Memory B cell (primary cell): ENCODE measurements at regions not wholly inside any gene's neighbourhood (a gene's known extent, or its start where the extent isn't known, plus 50 kb on each side); places are given as distances from the start of the nearest gene placed in this dataset.

ENCODE experiments used
- ATAC-seq: fragments of 150-1000 bp; cut with Tn5 transposase; 2 replicates; pipeline ENCODE4 v1.10.0; 2021; ENCODE audit warnings: low read depth, mild to moderate bottlenecking, moderate library complexity
- DNase-seq, 2 donors: peaks; one replicate each; pipeline ENCODE4 v3.0.0; 2022; ENCODE audit warnings: low spot score in 2 of 2
- H3K27ac Mint-ChIP-seq: one replicate; pipeline ENCODE4 v1.8.0; 2022; ENCODE audit warnings: mild to moderate bottlenecking, moderate library complexity, mixed read lengths
- H3K27me3 Mint-ChIP-seq: one replicate; pipeline ENCODE4 v1.8.0; 2022; ENCODE audit warnings: mixed read lengths
- H3K36me3 Mint-ChIP-seq: one replicate; pipeline ENCODE4 v1.8.0; 2022; ENCODE audit warnings: mild to moderate bottlenecking, mixed read lengths
- H3K4me1 Mint-ChIP-seq: one replicate; pipeline ENCODE4 v1.8.0; 2022; ENCODE audit warnings: mixed read lengths
- H3K4me3 Mint-ChIP-seq: one replicate; pipeline ENCODE4 v1.8.0; 2022; ENCODE audit warnings: mild to moderate bottlenecking, moderate library complexity, mixed read lengths
- H3K9me3 Mint-ChIP-seq: one replicate; pipeline ENCODE4 v1.8.0; 2022; ENCODE audit warnings: mixed read lengths

DNA sequence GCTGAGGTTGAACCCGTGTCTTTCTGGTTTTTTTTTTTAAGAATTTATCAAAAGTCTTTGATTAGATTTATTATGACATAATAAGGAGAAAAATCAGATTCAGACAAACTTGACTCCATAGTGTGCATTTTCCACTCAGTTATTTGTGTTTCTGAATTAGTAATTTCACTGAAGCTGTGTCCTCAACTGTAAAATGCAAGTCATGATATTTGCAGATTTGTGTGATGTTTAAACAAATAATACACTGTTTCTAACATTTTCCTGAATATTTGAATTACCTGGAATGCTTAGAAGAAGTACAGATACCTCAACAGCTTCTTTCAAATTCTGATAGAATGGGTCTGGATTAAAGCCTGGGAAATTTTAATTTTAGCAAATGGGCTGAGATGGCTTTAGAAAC lies 1050.3 kb upstream of the MAP3K7 start:
- ATAC-seq: no peak
- no peak for DNase-seq
- no peak overlapping the region for H3K4me3 Mint-ChIP-seq
- H3K27ac Mint-ChIP-seq: no peak overlapping the region
- no peaks in the 10 kb centered on the region for H3K4me1 Mint-ChIP-seq
- no peaks in the 10 kb centered on the region for H3K36me3 Mint-ChIP-seq
- H3K27me3 Mint-ChIP-seq: no peaks in the 10 kb centered on the region
- H3K9me3 Mint-ChIP-seq: peaks cover 5% of the 10 kb centered on the region

DNA sequence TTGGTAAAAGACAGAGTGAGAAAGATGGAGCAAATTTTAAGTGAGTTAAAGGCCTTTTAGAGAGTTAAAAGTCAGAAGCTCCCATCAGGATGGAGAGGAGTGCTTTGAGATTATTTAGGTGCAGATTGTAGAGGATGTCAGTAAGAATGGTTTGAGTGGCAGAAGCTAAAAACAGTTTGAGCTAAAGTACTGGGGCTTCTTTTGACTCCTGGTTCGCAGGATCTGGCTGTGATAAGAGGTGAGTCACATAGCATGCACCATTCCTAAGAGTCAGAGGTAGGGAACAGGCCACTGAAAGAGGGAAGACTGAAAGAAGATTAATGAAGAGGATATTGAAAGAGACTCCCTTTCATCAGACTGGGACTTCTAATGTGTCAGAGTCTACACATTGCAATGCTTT lies 1047.9 kb upstream of the MAP3K7 start:
- Mint-ChIP-seq H3K36me3 (no peaks in the 10 kb centered on the region), H3K27me3 (no peaks in the 10 kb centered on the region), H3K9me3 (peaks cover 5% of the 10 kb centered on the region), H3K27ac (no peak overlapping the region), H3K4me3 (no peak overlapping the region), H3K4me1 (no peaks in the 10 kb centered on the region)
- DNase-seq (no peak), ATAC-seq (no peak)

DNA sequence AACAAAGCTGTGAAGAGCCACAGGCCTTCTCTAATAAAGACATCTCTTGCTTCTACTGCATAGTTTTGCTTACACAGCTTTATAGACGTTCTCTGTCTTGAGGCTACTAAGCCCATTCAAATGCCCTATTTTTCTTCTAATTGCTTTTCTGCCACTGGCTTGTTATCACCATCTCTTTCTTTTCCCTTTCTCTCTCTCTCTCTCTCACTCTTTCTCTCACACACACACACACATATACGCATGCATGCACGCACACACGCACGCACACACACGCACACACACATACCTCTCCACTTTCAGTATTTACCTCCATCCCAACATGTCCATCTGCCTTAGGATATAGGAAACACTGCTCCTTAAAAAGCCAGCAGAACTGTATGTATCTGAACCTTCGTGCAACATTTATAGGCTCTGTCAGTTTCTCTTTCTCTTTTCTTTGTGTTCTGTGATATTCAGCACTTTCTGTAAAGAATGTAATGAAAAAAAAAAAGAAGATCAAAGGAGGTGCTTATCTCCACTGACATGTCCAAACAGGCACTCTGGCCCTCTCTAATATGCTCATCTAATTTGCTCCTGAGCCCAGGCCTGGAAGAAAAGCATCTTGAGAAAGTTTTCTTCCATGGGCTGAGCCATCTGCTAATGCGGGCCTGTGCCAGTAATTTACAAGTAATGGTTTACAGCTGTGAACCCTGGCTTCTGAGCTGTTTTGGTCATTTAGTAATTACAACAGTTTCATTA lies 1046.7 kb upstream of the MAP3K7 start:
- Mint-ChIP-seq H3K9me3 (peaks cover 3% of the 10 kb centered on the region), H3K4me3 (no peak overlapping the region), H3K27me3 (no peaks in the 10 kb centered on the region), H3K27ac (no peak overlapping the region), H3K4me1 (no peaks in the 10 kb centered on the region), H3K36me3 (no peaks in the 10 kb centered on the region)
- no peak for ATAC-seq
- no peak for DNase-seq

DNA sequence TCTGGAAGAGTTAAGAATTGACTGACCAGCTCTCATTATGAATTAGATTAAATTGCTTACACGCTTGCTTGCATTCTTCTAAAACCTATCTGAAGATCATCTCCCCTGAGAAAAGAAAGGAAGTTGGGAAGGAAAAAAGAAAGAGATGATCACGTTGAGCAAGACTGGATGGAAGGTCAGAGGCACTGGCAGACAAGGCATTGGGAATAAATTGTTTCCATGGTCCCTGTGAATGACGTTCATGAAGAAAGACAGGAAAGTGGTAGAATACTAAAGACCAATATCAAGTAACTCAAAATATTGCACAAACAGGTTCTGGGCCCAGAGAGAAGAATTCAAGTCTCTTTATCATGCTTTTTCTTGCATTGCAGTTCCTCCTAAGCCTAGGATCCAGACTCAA lies 1045.4 kb upstream of the MAP3K7 start:
- Mint-ChIP-seq H3K36me3 (no peaks in the 10 kb centered on the region), H3K4me1 (no peaks in the 10 kb centered on the region), H3K27me3 (no peaks in the 10 kb centered on the region), H3K4me3 (no peak overlapping the region), H3K9me3 (peaks cover 3% of the 10 kb centered on the region), H3K27ac (no peak overlapping the region)
- DNase-seq (no peak), ATAC-seq (no peak)

DNA sequence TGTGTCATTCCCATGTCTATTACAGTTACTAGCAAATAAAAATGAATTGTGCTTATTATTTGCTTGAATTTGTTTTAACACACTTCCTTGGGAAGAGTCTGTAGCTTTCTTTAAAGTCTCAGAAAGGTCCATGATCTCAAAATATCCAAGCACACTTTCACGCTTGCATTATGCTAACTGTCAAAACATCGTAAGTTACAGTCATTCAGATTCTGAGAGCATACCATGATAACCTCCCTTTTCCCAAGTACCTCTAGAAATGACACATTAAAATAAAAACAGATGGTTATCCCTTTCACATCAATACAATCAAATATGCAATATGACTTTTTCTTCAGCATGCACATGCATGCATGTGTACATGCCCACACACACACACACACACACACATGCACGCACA lies 1044.4 kb upstream of the MAP3K7 start:
- Mint-ChIP-seq H3K4me3 (no peak overlapping the region), H3K27ac (no peak overlapping the region), H3K36me3 (no peaks in the 10 kb centered on the region), H3K4me1 (no peaks in the 10 kb centered on the region), H3K9me3 (peaks cover 3% of the 10 kb centered on the region), H3K27me3 (no peaks in the 10 kb centered on the region)
- DNase-seq (no peak), ATAC-seq (no peak)

DNA sequence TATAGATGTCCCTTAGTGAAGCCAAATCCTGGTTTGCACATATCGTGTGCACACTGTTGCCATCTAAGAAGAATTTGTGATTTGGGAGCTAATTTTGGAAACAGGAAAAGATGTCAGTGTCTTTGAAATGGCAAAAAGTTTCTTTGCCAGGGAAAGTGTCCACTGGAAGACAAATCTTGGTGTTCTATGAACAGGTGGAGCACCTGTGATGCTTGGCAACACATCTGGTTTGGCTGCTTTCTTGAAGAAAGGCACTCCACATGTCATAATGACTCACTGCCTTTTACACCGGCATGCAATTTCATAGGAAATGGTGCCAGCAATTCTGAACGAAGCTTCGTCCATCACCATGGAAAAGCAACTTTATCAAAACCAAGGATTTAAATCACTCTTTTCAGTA lies 1040.0 kb upstream of the MAP3K7 start:
- H3K27me3 Mint-ChIP-seq: no peaks in the 10 kb centered on the region
- no peak overlapping the region for H3K4me3 Mint-ChIP-seq
- ATAC-seq (no peak), DNase-seq (no peak)
- H3K9me3 Mint-ChIP-seq: peaks cover 2% of the 10 kb centered on the region
- H3K36me3 Mint-ChIP-seq: no peaks in the 10 kb centered on the region
- H3K4me1 Mint-ChIP-seq: no peaks in the 10 kb centered on the region
- H3K27ac Mint-ChIP-seq: no peak overlapping the region

DNA sequence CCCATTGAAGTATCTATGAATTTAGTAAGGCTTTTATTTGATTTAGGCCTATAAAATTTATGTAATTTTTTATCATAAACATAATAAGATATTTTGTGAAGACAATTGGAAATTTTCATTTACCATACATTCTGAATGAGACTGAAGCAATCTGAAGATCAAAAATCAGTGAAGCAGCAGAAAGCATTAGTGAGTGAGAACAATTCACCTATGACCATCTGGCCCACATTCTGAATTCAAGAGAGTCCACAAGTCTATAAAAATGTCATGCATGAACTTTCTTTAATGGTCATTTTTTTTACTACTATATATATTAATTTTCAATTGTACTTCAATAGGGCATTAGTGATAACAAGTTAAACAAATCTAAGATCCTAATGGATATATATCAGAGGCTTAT lies 1026.6 kb upstream of the MAP3K7 start:
- Mint-ChIP-seq H3K27ac (no peak overlapping the region), H3K36me3 (no peaks in the 10 kb centered on the region), H3K27me3 (no peaks in the 10 kb centered on the region), H3K9me3 (peaks cover 5% of the 10 kb centered on the region), H3K4me1 (no peaks in the 10 kb centered on the region), H3K4me3 (no peak overlapping the region)
- no peak for DNase-seq
- no peak for ATAC-seq

DNA sequence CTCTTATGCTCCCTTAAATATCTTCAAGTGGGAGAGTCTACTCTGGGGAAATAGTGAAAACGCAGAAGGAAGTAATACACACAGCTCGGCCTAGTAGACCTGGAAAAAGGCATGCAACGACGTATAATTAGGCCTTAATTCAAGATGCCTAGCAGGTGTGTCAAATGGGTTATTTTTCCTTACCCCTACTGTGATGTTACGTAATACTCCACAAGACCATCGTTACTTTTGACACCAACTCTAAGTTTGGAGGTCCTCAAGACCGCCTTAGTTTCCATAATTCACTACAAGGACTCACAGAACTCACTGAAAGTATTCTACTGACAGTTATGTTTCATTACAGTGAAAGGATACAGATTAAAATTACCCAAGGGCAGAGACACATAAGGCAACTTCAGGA lies 1024.3 kb upstream of the MAP3K7 start:
- Mint-ChIP-seq H3K9me3 (peaks cover 2% of the 10 kb centered on the region), H3K4me3 (no peak overlapping the region), H3K27me3 (no peaks in the 10 kb centered on the region), H3K27ac (no peak overlapping the region), H3K4me1 (no peaks in the 10 kb centered on the region), H3K36me3 (no peaks in the 10 kb centered on the region)
- DNase-seq: no peak
- ATAC-seq: no peak

DNA sequence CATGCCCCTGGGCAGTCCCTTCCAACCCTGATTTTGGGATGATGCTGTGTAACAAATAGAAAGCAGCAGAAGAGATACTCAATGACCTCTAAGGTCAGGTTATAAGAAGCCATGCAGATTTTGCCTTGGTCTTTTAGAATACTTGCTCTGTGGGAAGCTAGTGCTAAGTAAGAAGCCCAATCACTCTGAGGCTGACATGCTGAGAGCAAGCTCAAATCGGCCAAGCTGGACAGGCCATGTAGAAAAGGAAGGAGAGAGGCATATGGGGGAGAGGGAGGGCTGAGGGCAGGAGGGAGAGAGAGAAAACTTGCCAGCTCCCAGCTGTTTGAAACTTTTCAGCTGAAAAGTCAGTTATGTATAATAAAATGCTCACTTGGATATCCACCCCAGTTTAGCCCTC lies 1021.6 kb upstream of the MAP3K7 start:
- H3K9me3 Mint-ChIP-seq: peaks cover 2% of the 10 kb centered on the region
- ATAC-seq: no peak
- H3K4me3 Mint-ChIP-seq: no peak overlapping the region

DNA sequence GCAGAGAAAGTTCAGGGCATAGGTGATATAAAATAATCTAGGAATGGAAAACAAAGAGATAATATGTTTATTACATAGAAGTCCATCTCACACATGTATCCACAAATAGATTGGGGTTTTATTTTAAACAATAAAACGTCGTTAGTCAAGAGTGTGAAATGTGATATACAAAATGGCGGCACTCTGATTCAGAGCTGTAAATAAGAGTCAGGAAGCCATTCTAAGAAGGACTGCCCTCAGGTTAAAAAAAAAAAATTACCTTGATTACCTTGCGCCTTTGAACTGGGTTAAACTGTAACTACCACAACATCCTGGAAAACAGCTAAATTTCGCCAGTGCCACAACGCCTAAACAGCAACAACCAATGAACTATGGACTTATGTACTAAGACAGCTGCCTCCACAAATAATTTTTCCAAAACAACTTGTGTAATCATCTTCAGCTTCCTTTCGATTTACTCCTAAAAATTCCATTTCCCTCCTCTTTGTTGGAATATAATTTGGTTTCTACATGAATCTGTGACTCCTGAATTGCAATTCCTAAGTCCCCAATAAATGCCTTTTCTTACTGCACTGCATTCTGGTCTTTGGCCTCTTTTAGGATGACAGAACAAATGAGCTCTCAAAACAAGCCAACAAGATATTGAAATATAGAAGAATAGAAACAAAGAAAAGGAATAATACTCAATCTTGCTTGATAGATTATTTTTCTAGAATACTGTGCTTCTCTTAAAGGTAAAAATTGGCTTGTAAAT lies 1019.5 kb upstream of the MAP3K7 start:
- H3K4me1 Mint-ChIP-seq: no peaks in the 10 kb centered on the region
- H3K9me3 Mint-ChIP-seq: peaks cover 2% of the 10 kb centered on the region
- no peaks in the 10 kb centered on the region for H3K27me3 Mint-ChIP-seq
- H3K36me3 Mint-ChIP-seq: no peaks in the 10 kb centered on the region
- H3K4me3 Mint-ChIP-seq: no peak overlapping the region
- DNase-seq: no peak
- no peak overlapping the region for H3K27ac Mint-ChIP-seq
- no peak for ATAC-seq

More for the DNA sequence above, 1021.6 kb upstream of the MAP3K7 start:
- Mint-ChIP-seq H3K36me3 (no peaks in the 10 kb centered on the region), H3K27me3 (no peaks in the 10 kb centered on the region), H3K27ac (no peak overlapping the region), H3K4me1 (no peaks in the 10 kb centered on the region)
- no peak for DNase-seq

DNA sequence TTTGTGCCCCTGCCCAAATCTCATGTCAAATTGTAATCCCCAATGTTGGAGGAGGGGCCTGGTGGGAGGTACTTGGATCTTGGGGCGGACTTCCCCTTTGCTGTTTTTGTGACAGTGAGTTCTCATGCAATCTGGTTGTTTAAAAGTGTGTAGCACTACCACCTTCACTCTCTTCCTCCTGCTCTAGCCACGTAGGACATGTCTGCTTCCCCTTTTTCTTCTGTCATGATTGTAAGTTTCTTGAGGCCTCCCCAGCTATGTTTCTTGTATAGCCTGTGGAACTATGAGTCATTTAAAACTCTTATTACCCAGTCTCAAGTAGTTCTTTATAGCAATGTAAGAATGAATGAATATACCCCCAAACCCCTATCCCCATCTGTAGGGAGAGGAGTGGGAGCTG lies 1013.7 kb upstream of the MAP3K7 start:
- DNase-seq (no peak), ATAC-seq (no peak)
- no peak overlapping the region for H3K4me3 Mint-ChIP-seq
- H3K27ac Mint-ChIP-seq: no peak overlapping the region
- no peaks in the 10 kb centered on the region for H3K27me3 Mint-ChIP-seq
- H3K36me3 Mint-ChIP-seq: no peaks in the 10 kb centered on the region
- peaks cover 2% of the 10 kb centered on the region for H3K9me3 Mint-ChIP-seq
- no peaks in the 10 kb centered on the region for H3K4me1 Mint-ChIP-seq

DNA sequence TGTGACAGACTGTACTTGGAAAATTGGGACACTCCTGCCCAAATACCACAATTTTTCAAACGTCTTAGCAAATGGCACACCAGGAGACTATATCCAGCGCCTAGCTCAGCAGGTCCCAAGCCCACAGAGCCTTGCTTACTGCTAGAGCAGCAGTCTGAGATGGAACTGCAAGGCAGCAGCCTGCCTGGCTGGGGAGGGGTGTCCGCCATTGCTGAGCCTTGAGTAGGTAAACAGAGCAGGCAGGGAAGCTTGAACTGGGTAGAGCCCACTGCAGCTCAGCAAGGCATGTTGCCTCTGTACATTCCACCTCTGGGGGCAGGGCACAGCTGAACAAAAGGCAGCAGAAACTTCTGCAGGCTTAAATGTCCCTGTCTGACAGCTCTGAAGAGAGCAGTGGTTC lies 1003.3 kb upstream of the MAP3K7 start:
- ATAC-seq (no peak), DNase-seq (no peak)
- no peak overlapping the region for H3K27ac Mint-ChIP-seq
- no peaks in the 10 kb centered on the region for H3K36me3 Mint-ChIP-seq
- H3K4me3 Mint-ChIP-seq: no peak overlapping the region
- H3K9me3 Mint-ChIP-seq: peaks cover 13% of the 10 kb centered on the region
- no peaks in the 10 kb centered on the region for H3K4me1 Mint-ChIP-seq
- H3K27me3 Mint-ChIP-seq: no peaks in the 10 kb centered on the region

DNA sequence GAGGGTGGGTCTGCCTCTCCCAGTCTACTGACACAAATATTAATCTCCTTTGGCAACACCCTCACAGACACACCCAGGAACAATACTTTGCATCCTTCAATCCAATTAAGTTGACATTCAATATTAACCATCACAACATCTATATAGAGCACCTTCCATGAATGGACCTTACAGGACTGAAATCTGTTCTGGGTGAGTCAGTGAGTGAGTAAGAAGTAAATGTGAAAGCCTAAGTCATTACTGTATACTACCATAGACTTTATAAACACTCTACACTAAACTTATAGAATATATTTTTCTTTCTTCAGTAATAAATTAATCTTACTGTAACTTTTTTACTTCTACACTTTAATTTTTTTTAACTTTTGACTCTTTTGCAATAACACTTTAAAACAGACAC lies 993.8 kb upstream of the MAP3K7 start:
- H3K27ac Mint-ChIP-seq: no peak overlapping the region
- H3K9me3 Mint-ChIP-seq: no peaks in the 10 kb centered on the region
- DNase-seq (no peak), ATAC-seq (no peak)
- H3K36me3 Mint-ChIP-seq: no peaks in the 10 kb centered on the region
- H3K27me3 Mint-ChIP-seq: no peaks in the 10 kb centered on the region
- H3K4me3 Mint-ChIP-seq: no peak overlapping the region
- H3K4me1 Mint-ChIP-seq: no peaks in the 10 kb centered on the region

DNA sequence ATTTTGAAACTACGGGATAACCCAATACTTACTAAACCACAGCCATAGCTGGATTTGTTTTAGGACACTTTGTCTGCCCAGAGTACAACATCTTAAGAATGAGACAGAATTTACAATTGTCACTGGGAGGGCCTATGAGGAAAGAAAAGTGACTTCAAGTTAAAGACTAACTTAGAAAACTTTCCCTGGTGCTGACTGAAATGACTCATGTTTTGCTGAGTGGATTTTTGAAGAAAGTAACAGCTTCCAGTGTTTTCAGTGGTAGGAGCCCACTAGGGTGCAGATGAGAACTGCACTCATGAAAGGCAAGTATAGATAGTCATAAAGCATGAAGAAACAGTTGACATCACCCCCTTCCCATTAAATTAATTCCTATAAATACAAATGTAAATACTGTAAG lies 988.2 kb upstream of the MAP3K7 start:
- ATAC-seq (no peak), DNase-seq (no peak)
- H3K9me3 Mint-ChIP-seq: no peaks in the 10 kb centered on the region
- H3K4me3 Mint-ChIP-seq: no peak overlapping the region
- H3K27ac Mint-ChIP-seq: no peak overlapping the region
- H3K4me1 Mint-ChIP-seq: no peaks in the 10 kb centered on the region
- H3K27me3 Mint-ChIP-seq: no peaks in the 10 kb centered on the region
- H3K36me3 Mint-ChIP-seq: no peaks in the 10 kb centered on the region
